MM.1S (cell line): ENCODE measurements at regions not wholly inside any gene's neighbourhood (a gene's known extent, or its start where the extent isn't known, plus 50 kb on each side); places are given as distances from the start of the nearest gene placed in this dataset.

ENCODE experiments used
- EZH2phosphoT487 ChIP-seq: fragments of 300-600 bp; sonication (generic); IDR thresholded peaks from 2 replicates; pipeline ENCODE4 v1.6.1; 2018; ENCODE audit warnings: antibody characterized with exemption, low read length
- TF ChIP-seq, protein P1 (sequence below): fragments of 300-600 bp; sonication (generic); IDR thresholded peaks from 2 replicates; pipeline ENCODE4 v1.5.1; 2016; ENCODE audit warnings: antibody characterized with exemption, low read length, mixed read lengths

GRCh38 chrX:3960952-3961351 is 247.5 kb upstream of the PRKX start:
- TF ChIP-seq, protein P1, sequence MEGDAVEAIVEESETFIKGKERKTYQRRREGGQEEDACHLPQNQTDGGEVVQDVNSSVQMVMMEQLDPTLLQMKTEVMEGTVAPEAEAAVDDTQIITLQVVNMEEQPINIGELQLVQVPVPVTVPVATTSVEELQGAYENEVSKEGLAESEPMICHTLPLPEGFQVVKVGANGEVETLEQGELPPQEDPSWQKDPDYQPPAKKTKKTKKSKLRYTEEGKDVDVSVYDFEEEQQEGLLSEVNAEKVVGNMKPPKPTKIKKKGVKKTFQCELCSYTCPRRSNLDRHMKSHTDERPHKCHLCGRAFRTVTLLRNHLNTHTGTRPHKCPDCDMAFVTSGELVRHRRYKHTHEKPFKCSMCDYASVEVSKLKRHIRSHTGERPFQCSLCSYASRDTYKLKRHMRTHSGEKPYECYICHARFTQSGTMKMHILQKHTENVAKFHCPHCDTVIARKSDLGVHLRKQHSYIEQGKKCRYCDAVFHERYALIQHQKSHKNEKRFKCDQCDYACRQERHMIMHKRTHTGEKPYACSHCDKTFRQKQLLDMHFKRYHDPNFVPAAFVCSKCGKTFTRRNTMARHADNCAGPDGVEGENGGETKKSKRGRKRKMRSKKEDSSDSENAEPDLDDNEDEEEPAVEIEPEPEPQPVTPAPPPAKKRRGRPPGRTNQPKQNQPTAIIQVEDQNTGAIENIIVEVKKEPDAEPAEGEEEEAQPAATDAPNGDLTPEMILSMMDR = no peak
- no peak for TF ChIP-seq EZH2phosphoT487
